SK-N-SH treated with all-trans-retinoic acid at 6 μM for 48 hours (cell line): ENCODE measurements at regions not wholly inside any gene's neighbourhood (a gene's known extent, or its start where the extent isn't known, plus 50 kb on each side); places are given as distances from the start of the nearest gene placed in this dataset.

Experiments
- BACH2 ChIP-seq: fragments of 250-450 bp; sonication (Bioruptor Pico); IDR thresholded peaks from 2 replicates; pipeline ENCODE4 v1.9.0; 2021; ENCODE audit warnings: mild to moderate bottlenecking, borderline replicate concordance
- ESRRG ChIP-seq: fragments of 250-450 bp; sonication (Bioruptor Pico); IDR thresholded peaks from 2 replicates; pipeline ENCODE4 v1.6.1; 2021; ENCODE audit warnings: mild to moderate bottlenecking
- GLIS3 ChIP-seq: fragments of 250-450 bp; sonication (Bioruptor Pico); IDR thresholded peaks from 2 replicates; pipeline ENCODE4 v1.5.0; 2020; ENCODE audit warnings: mild to moderate bottlenecking, moderate library complexity
- OSR1 ChIP-seq: fragments of 250-450 bp; sonication (Bioruptor Pico); IDR thresholded peaks from 2 replicates; pipeline ENCODE4 v1.8.0; 2022; ENCODE audit warnings: moderate library complexity, mild to moderate bottlenecking, inconsistent platforms
- PATZ1 ChIP-seq: fragments of 250-450 bp; sonication (Bioruptor Pico); IDR thresholded peaks from 2 replicates; pipeline ENCODE4 v1.8.0; 2020; ENCODE audit warnings: mild to moderate bottlenecking, moderate library complexity, borderline replicate concordance
- POU6F1 ChIP-seq: fragments of 250-450 bp; sonication (Bioruptor Pico); IDR thresholded peaks from 2 replicates; pipeline ENCODE4 v1.8.0; 2021; ENCODE audit warnings: low read depth, mild to moderate bottlenecking, moderate library complexity, borderline replicate concordance
- PPARA ChIP-seq: fragments of 250-450 bp; sonication (Bioruptor Pico); IDR thresholded peaks from 2 replicates; pipeline ENCODE4 v1.5.0; 2020; ENCODE audit warnings: mild to moderate bottlenecking, borderline replicate concordance
- RARB ChIP-seq: fragments of 250-450 bp; sonication (Bioruptor Pico); IDR thresholded peaks from 2 replicates; pipeline ENCODE4 v1.8.0; 2021; ENCODE audit warnings: mild to moderate bottlenecking, moderate library complexity
- TSHZ2 ChIP-seq: fragments of 250-450 bp; sonication (Bioruptor Pico); IDR thresholded peaks from 2 replicates; pipeline ENCODE4 v1.5.0; 2020; ENCODE audit warnings: mild to moderate bottlenecking, moderate library complexity
- ZNF565 ChIP-seq: fragments of 450-650 bp; formaldehyde crosslinking; conservative IDR thresholded peaks from 2 replicates; pipeline ENCODE4 v1.5.0; 2020; ENCODE audit warnings: low read depth, mild to moderate bottlenecking, moderate library complexity

- TF ChIP-seq OSR1 (no peak), PPARA (CRISPR knock-in tag) (no peak), ESRRG (no peak), BACH2 (CRISPR knock-in tag) (no peak), GLIS3 (CRISPR knock-in tag) (no peak), TSHZ2 (CRISPR knock-in tag) (no peak), RARB (CRISPR knock-in tag) (no peak), PATZ1 (CRISPR knock-in tag) (no peak), POU6F1 (CRISPR knock-in tag) (no peak), ZNF565 (CRISPR knock-in tag) (no peak)
Measured at GRCh38 chr5:74107899-74108298, 481.9 kb downstream of the ARHGEF28 start.
